Renal cortical epithelial cell (primary cell): ENCODE measurements at regions not wholly inside any gene's neighbourhood (a gene's known extent, or its start where the extent isn't known, plus 50 kb on each side); places are given as distances from the start of the nearest gene placed in this dataset.
A peak's percentile ranks its signal among the peaks of the same experiment; 100 is the strongest.

Experiments used
- DNase-seq: peaks from one replicate; pipeline ENCODE4 v3.0.0-alpha.2; 2011; ENCODE audit warnings: low read depth

DNA sequence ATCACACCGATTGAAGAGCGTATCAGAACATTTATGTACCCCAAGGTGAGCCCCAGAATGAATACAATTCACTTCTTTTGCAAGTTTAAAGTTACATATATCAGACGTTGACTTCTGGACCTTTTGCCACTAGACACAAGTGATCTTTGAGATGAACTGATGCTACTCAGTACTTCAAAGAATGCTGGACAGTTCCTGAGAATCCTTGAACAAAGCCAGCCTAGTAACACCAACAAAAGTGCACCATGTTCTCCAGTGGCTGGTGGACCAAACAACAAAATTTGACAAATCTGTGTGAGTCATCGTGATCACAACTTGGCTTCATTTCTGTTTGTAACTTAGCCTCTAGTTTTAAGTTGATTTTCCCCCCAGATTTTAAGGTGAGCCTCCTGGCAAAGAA lies 355.7 kb downstream of the SOX2 start:
- no peak for DNase-seq

DNA sequence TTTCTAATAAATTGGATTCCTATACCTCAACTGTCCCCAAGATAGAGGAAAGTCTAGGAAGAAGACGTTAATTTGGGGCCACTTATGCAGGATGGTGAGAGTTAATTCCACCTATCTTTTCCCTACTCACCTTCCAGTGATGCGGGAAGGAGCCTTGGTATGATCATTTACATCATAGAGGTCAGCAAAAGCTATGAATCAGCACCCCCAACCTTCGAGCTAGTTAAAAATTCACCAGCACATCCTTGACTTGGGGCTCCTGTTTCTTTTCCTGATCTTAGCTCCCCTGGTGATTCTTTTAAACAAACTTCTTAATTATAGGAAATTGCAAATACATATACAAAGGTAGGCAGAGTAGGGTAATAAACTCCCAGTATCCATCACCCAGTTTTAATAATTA lies 366.6 kb downstream of the SOX2 start:
- DNase-seq: peak; percentile 78

DNA sequence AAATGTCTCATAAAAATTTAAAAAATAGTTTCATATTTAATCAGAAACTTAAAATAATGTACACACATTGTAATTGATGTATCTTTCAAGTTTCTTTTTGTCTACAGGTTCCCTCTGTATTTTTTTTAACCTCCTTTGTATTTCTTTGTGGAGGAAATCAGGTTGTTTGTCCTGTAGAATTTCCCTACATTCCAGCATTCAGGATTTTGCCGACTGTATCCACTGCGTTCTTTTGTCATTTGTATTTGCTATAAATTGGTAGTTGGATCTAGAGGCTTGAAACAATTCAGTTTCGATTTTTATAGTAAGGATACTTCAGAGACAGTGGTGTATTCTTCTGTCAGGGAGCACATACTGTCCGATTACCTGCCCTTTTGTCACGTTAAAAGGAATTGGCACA lies 367.2 kb downstream of the SOX2 start:
- DNase-seq: no peak

- no peak for DNase-seq
Observed at GRCh38 chr3:182081096-182081495, 369.4 kb downstream of the SOX2 start.

DNA sequence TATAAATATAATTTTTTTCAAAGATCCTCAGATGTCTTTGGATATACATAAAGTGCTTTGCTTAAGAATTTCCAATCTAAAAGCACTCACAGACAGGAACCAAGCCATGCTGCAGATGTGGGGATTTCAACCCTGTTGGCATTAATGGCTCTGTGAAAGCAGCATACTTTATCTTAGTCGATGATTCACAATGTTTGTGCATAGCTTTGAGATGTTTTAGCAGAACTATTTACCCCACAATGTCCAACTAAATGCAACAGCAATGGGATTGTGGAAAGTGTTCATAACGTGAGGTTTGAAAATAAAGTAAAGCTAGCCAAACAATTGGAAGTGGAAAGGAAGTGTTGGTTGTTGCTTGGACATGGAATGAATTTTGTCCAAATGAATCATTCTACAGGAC lies 371.4 kb downstream of the SOX2 start:
- peak; percentile 90 for DNase-seq

DNA sequence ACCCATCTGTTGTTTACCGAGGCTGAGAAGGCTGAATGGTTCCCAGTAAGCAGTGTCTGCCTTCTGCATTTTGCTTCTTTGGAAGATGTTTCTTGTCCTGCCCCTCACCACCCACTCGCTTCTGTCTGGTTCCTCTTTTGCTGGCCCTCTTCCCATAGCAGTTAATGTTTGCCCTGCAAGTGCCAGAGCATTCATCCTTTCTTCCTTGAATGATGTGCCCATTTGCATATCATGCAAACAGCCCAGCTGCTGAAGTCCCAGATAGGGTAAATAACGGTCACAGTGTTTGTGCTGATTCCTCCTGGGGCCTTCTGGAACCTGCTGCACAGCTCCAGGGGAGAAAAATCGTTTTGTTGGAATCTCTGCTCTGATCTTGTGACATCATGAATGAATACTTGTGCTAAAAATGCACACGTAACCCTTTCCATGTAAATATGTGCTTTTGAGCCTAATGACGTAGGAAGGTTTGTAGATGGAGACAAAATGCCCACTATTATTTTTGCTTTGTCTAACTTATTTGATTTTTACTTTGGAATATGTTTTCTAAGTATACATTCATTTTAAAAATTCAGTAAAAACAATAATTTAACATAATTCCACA lies 381.0 kb downstream of the SOX2 start:
- peak; percentile 86 for DNase-seq

GRCh38 chr3:182094321-182094720 lies 382.6 kb downstream of the SOX2 start:
- no peak for DNase-seq

DNA sequence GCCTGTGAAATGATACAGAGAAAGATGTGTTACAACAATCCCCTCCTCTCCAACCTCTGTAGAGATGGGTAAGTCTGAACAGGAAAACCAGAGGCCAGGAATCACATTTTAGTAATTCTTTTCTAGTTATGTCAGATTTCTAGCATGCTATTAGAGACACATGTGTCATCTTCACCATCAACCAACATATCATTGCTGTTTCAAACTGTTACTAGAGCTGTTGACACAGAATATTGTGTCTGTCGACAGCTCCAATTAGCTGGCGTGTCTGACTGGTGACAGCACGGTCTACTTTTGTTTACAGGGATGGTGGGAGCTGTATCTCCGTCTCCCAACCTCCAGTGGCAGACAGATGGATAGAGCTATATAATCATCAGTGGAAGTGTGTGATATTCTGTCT lies 393.2 kb downstream of the SOX2 start:
- no peak for DNase-seq

- DNase-seq: peak; percentile 73
Observed at GRCh38 chr3:182105875-182106274, 394.1 kb downstream of the SOX2 start.

DNA sequence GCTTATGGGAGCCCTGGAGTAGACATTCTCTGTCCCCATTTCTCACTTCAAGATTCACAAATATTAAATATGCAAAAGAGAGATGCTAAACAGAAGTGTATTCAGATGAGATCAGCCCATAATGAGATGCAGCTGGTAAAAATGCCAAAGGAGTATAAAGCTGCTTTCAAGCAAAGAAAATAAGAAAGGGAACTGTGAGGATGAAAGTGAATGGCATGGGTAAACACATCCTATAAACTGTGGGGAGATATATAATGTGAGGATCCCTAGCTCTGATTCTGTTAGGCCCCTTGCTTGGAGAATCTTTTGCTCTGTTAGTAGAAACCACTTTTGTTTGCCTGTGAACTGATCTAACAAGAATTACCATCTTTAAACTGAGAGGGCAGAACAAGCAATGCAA lies 396.6 kb downstream of the SOX2 start:
- DNase-seq: no peak

- DNase-seq: no peak
Observed at GRCh38 chr3:182111967-182112366, 400.2 kb downstream of the SOX2 start.

DNA sequence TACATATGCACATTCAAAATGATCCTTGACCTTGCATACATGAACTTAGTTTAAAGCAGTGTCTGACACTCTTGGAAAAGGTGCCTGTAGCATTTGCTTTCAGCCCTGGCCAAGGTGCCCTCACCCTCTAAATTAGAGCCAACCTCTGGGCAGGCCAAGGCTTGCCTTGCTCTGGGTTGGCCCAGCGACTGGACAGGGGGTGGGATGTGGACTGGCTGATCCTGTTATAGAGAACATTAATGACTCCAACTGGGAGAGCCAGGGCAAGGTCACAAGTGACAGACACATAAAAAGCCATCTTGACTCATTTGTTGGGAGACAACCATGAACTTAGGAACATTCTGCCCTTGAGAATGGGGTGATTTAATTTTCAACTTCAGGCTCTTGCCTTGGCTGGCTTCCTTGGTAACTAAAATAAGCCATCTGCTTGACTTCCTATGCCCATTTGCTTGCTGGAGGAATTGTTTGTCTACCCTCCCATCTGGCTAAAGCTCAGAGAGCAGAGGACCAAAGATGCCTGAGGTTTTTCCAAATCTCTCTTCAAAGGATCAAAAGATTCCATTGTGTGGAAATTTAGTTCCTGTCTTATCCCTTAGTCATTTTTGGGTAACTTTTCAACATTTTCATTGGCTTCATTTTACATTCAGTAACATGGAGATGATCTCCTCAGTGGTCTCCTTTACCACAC lies 403.7 kb downstream of the SOX2 start:
- no peak for DNase-seq

GRCh38 chr3:182116386-182116785 lies 404.7 kb downstream of the SOX2 start:
- DNase-seq: peak; percentile 36

- DNase-seq: no peak
Observed at GRCh38 chr3:182117131-182117530, 405.4 kb downstream of the SOX2 start.

DNA sequence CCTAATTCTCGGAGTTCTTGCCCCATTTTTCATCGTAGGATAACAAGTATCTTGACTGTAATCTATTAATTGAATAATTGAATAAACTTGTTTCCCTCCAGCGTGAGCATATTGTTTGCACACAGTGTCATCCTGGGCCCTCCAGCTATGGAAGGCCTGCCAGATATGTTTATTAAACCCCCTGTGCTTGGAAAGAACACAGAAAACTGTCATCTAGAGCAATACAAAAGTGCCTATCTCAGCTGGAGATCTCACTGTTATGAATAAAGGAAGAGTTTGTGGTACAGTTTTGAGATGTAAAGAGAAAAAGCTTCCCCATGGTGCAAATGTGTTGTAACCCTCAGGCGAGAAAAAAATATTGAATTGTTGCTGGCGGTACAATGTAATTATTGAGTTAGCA lies 405.9 kb downstream of the SOX2 start:
- DNase-seq: no peak

GRCh38 chr3:182118066-182118465 lies 406.3 kb downstream of the SOX2 start:
- peak; percentile 99 for DNase-seq

DNA sequence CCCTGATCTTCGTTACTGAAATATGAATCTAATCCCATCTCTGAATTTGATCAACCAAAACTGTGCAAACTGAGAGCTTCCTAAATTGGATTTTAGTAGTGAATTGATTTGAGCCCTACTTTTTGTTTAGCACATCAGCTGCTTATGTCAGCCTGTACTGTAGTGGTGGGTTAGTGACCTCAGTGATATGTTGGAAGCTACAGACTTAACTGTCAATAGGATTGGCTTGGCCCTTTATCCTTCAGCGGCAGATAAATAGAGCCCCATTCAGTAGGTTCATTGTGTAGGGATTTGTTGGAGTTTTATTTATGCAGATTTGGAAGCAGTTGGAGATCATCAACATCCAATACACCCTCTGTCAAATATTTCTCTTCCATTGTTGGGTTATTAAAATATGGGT lies 409.7 kb downstream of the SOX2 start:
- DNase-seq: no peak

DNA sequence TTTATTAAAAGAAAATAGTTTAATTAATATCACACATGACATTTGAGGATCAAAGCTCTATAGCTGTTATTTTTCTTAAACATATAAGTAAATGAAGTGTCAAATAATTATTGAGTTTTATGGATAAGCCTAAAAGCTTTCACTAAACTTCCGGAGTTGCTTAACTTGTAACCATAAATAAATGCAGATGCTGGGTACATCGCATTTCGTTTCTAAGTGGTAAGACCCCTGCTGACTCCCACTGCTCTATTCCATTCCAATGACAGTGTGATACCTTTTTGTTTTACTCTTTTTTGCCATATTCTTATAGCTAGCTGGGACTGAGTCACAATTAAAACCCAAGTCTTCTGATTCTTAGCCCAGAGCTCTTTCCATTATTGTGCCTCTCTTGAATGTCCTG lies 411.1 kb downstream of the SOX2 start:
- no peak for DNase-seq

- peak; percentile 38 for DNase-seq
Observed at GRCh38 chr3:182124187-182124586, 412.5 kb downstream of the SOX2 start.

DNA sequence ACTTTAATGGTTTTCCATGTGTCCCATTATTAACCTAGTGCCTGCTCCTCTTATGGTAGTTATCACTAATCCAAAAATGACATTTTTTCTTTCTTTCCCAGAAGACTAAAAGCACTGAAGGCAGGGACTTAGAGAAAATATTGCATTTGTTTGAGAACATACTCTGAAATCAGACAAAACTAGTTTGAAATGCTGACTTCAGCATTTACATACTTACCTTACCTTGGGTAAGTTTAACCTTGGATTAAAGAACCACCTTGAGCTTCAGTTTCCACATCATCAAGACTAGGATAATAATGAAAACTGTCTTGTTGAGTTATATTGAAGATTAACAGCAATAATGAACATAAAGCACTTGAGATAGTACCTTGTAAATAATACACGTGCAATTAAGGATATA lies 413.0 kb downstream of the SOX2 start:
- DNase-seq: no peak

GRCh38 chr3:182129740-182130139 lies 418.0 kb downstream of the SOX2 start:
- no peak for DNase-seq

DNA sequence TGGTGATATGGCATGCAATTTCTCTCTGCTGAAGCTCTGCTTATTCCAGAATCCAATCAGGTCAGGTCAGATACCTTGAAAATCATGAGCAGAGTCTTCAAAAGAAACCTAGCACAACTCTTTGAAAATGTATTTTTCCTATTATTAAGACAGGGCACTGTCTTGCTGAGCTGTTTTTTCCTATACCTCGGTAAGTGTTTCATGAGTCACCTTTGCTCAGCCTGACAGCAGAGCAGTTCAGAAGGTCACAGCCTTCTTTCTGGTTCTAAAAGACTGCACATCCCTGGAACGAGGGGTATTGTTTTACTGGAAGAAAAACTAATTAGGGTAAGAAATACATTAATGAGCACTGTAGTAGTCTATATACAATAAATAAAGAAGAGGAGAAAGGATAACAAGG lies 422.0 kb downstream of the SOX2 start:
- DNase-seq: peak; percentile 78

- peak; percentile 94 for DNase-seq
Observed at GRCh38 chr3:182135056-182135455, 423.3 kb downstream of the SOX2 start.
